ENCODE measurements at regions not wholly inside any gene's neighbourhood (a gene's known extent, or its start where the extent isn't known, plus 50 kb on each side); places are given as distances from the start of the nearest gene placed in this dataset.

- no peaks in the 10 kb centered on the region for H4K20me1 ChIP-seq (ENCODE audit: insufficient read depth, low read length, poor library complexity, severe bottlenecking)
- no peak overlapping the region for H3K9ac ChIP-seq (ENCODE audit: low read depth, low read length, poor library complexity, severe bottlenecking)
- no peak overlapping the region for H2AFZ ChIP-seq (ENCODE audit: low read length)
- H3F3A ChIP-seq (ENCODE audit: low read depth): no peaks in the 10 kb centered on the region
- H3K4me2 ChIP-seq (ENCODE audit: low read depth, low read length, poor library complexity, severe bottlenecking): no peak overlapping the region
- no peaks in the 10 kb centered on the region for H3K9me2 ChIP-seq (replicated peaks; ENCODE audit: low read depth, low read length)
- H3K79me2 ChIP-seq (ENCODE audit: insufficient read depth, low read length): no peaks in the 10 kb centered on the region
- no peaks in the 10 kb centered on the region for H3K4me1 ChIP-seq (ENCODE audit: insufficient read depth, low read length, poor library complexity, severe bottlenecking)
- no peaks in the 10 kb centered on the region for H3K36me3 ChIP-seq (ENCODE audit: insufficient read depth, low read length)
- H3K4me3 ChIP-seq (ENCODE audit: low read length, poor library complexity, severe bottlenecking): no peak overlapping the region
- H3K9me3 ChIP-seq (ENCODE audit: insufficient read depth, low read depth, low read length): no peaks in the 10 kb centered on the region
- H3K27me3 ChIP-seq (ENCODE audit: insufficient read depth, low read length, poor library complexity, severe bottlenecking): no peaks in the 10 kb centered on the region
- TF ChIP-seq, protein P1, sequence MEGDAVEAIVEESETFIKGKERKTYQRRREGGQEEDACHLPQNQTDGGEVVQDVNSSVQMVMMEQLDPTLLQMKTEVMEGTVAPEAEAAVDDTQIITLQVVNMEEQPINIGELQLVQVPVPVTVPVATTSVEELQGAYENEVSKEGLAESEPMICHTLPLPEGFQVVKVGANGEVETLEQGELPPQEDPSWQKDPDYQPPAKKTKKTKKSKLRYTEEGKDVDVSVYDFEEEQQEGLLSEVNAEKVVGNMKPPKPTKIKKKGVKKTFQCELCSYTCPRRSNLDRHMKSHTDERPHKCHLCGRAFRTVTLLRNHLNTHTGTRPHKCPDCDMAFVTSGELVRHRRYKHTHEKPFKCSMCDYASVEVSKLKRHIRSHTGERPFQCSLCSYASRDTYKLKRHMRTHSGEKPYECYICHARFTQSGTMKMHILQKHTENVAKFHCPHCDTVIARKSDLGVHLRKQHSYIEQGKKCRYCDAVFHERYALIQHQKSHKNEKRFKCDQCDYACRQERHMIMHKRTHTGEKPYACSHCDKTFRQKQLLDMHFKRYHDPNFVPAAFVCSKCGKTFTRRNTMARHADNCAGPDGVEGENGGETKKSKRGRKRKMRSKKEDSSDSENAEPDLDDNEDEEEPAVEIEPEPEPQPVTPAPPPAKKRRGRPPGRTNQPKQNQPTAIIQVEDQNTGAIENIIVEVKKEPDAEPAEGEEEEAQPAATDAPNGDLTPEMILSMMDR (conservative IDR thresholded peaks at IDR 0.05; ENCODE audit: low read length): no peak
- TF ChIP-seq EZH2phosphoT487 (IDR thresholded peaks at IDR 0.05; ENCODE audit: borderline replicate concordance): no peak
These were observed 738.9 kb upstream of the USP15 start for GRCh38 chr12:61521258-61521657.

DNA sequence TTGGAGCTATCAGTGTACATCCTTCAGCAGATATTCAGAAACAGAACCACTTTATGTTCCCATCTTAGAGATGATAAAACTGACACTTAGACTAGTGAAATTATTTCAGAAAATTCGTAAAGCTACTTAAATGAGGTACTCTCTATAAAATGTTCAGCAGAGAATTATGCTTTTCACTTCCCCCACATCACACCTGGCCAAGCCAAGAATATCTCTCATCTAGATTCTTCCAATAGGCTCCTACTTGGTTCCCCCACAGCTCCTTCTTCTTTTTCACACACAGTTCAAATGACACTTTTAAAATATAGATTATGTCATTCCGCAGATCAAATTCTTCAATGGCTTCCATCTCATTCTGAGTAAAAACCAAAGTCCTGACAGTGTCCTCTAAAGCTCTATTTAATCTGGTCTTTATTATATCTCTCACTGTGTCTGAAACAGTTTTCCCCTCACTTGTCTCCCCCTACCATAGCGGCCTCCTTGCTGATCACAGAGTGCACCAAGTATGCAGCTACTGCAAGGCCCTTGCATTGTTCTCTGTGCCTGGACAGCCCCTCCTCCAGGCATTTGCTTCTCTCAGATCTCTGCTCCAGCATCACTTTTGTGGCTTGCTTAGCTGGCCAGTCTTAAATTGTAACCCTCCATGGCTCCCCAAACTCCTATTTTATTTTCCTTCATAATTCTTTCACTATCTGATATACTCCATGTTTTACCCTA, 736.8 kb upstream of the USP15 start:
- H3K4me3 ChIP-seq (ENCODE audit: low read length, poor library complexity, severe bottlenecking): no peak overlapping the region
- H3F3A ChIP-seq (ENCODE audit: low read depth): no peaks in the 10 kb centered on the region
- no peaks in the 10 kb centered on the region for H3K36me3 ChIP-seq (ENCODE audit: insufficient read depth, low read length)
- no peak for TF ChIP-seq EZH2phosphoT487 (IDR thresholded peaks at IDR 0.05; ENCODE audit: borderline replicate concordance)
- TF ChIP-seq, protein P1 (conservative IDR thresholded peaks at IDR 0.05; ENCODE audit: low read length): no peak
- no peaks in the 10 kb centered on the region for H3K4me1 ChIP-seq (ENCODE audit: insufficient read depth, low read length, poor library complexity, severe bottlenecking)
- no peaks in the 10 kb centered on the region for H3K9me3 ChIP-seq (ENCODE audit: insufficient read depth, low read depth, low read length)
- H3K27me3 ChIP-seq (ENCODE audit: insufficient read depth, low read length, poor library complexity, severe bottlenecking): no peaks in the 10 kb centered on the region
- no peak overlapping the region for H2AFZ ChIP-seq (ENCODE audit: low read length)
- no peaks in the 10 kb centered on the region for H3K9me2 ChIP-seq (replicated peaks; ENCODE audit: low read depth, low read length)
- H3K9ac ChIP-seq (ENCODE audit: low read depth, low read length, poor library complexity, severe bottlenecking): no peak overlapping the region
- H4K20me1 ChIP-seq (ENCODE audit: insufficient read depth, low read length, poor library complexity, severe bottlenecking): no peaks in the 10 kb centered on the region
- no peaks in the 10 kb centered on the region for H3K79me2 ChIP-seq (ENCODE audit: insufficient read depth, low read length)
- no peak overlapping the region for H3K4me2 ChIP-seq (ENCODE audit: low read depth, low read length, poor library complexity, severe bottlenecking)

GRCh38 chr12:61524851-61525250, 735.4 kb upstream of the USP15 start:
- Histone ChIP-seq H3K9ac (ENCODE audit: low read depth, low read length, poor library complexity, severe bottlenecking) (no peak overlapping the region), H3K4me3 (ENCODE audit: low read length, poor library complexity, severe bottlenecking) (no peak overlapping the region), H3K4me2 (ENCODE audit: low read depth, low read length, poor library complexity, severe bottlenecking) (no peak overlapping the region), H4K20me1 (ENCODE audit: insufficient read depth, low read length, poor library complexity, severe bottlenecking) (no peaks in the 10 kb centered on the region), H3K9me3 (ENCODE audit: insufficient read depth, low read depth, low read length) (no peaks in the 10 kb centered on the region), H3K4me1 (ENCODE audit: insufficient read depth, low read length, poor library complexity, severe bottlenecking) (no peaks in the 10 kb centered on the region), H2AFZ (ENCODE audit: low read length) (no peak overlapping the region), H3F3A (ENCODE audit: low read depth) (no peaks in the 10 kb centered on the region), H3K79me2 (ENCODE audit: insufficient read depth, low read length) (no peaks in the 10 kb centered on the region), H3K27me3 (ENCODE audit: insufficient read depth, low read length, poor library complexity, severe bottlenecking) (no peaks in the 10 kb centered on the region), H3K9me2 (replicated peaks; ENCODE audit: low read depth, low read length) (no peaks in the 10 kb centered on the region), H3K36me3 (ENCODE audit: insufficient read depth, low read length) (no peaks in the 10 kb centered on the region)
- TF ChIP-seq, protein P1 (conservative IDR thresholded peaks at IDR 0.05; ENCODE audit: low read length): no peak
- no peak for TF ChIP-seq EZH2phosphoT487 (IDR thresholded peaks at IDR 0.05; ENCODE audit: borderline replicate concordance)

Measured in Loucy (cell line).